GM10266 (cell line): ENCODE measurements at regions not wholly inside any gene's neighbourhood (a gene's known extent, or its start where the extent isn't known, plus 50 kb on each side); places are given as distances from the start of the nearest gene placed in this dataset.

Source experiments
- DNase-seq: peaks from one replicate; pipeline ENCODE4 v3.0.0; 2012; ENCODE audit errors: extremely low spot score
- CTCF ChIP-seq: IDR thresholded peaks from 2 replicates; pipeline ENCODE4 v1.5.1; 2012; ENCODE audit warnings: mild to moderate bottlenecking, low read depth; ENCODE audit not compliant: control insufficient read depth, insufficient read depth; ENCODE audit errors: missing control alignments

- no peak for TF ChIP-seq CTCF
- no peak for DNase-seq
These were observed 1608.8 kb downstream of the GRIK2 start for GRCh38 chr6:103002282-103002681.

- DNase-seq = no peak
- TF ChIP-seq CTCF = no peak
These were observed 1608.2 kb downstream of the GRIK2 start for GRCh38 chr6:103001724-103002123.

- TF ChIP-seq CTCF = no peak
- DNase-seq = no peak
These were observed 1607.2 kb downstream of the GRIK2 start for GRCh38 chr6:103000688-103001087.

GRCh38 chr6:102995491-102995890, 1602.0 kb downstream of the GRIK2 start:
- no peak for DNase-seq
- no peak for TF ChIP-seq CTCF

- no peak for TF ChIP-seq CTCF
- no peak for DNase-seq
These were observed 1601.4 kb downstream of the GRIK2 start for GRCh38 chr6:102994866-102995265.

GRCh38 chr6:102986086-102986485, 1592.6 kb downstream of the GRIK2 start:
- no peak for TF ChIP-seq CTCF
- no peak for DNase-seq

- DNase-seq = no peak
- TF ChIP-seq CTCF = no peak
These were observed 1590.8 kb downstream of the GRIK2 start for GRCh38 chr6:102984357-102984756.

GRCh38 chr6:102981490-102982015, 1588.0 kb downstream of the GRIK2 start:
- no peak for DNase-seq
- no peak for TF ChIP-seq CTCF
